ENCODE measurements at regions not wholly inside any gene's neighbourhood (a gene's known extent, or its start where the extent isn't known, plus 50 kb on each side); places are given as distances from the start of the nearest gene placed in this dataset.

DNA sequence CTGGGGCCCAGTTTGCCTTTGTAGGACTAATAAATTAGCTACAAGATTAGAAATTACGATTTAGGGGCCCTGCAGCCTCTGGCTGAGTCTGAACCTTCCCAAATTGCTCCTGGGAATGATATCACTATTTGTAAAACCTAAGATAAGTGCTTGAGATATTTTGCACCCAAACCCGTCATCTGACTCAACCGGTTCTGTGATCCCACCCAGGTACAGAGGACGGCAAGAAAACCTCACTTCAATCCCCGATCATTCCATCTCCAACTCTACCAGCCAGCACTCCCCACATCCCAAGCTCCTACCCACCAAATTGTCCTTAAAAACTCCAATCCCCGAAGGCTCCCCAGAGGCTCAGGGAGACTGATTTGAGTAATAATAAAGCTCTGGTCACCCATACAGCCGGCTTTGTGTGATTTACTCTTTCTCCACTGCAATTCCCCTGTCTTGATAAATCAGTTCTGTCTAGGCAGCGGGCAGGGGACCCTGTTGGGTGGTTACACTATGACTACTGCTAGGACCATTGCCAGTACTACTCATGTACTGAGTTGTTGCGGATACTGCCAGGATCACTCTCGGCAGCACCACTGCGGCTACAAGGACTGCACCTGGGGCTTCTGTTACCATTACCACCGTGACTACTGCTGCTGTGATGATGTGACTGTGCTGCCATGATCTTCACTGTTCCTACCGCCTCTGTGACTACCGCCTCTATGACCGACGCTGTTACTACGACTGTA, 73.1 kb downstream of the IRF8 start:
- H3K4me3 ChIP-seq (replicated peaks; ENCODE audit: insufficient read depth, low read length): no peak overlapping the region
- no peak overlapping the region for H3K27ac ChIP-seq (replicated peaks)

DNA sequence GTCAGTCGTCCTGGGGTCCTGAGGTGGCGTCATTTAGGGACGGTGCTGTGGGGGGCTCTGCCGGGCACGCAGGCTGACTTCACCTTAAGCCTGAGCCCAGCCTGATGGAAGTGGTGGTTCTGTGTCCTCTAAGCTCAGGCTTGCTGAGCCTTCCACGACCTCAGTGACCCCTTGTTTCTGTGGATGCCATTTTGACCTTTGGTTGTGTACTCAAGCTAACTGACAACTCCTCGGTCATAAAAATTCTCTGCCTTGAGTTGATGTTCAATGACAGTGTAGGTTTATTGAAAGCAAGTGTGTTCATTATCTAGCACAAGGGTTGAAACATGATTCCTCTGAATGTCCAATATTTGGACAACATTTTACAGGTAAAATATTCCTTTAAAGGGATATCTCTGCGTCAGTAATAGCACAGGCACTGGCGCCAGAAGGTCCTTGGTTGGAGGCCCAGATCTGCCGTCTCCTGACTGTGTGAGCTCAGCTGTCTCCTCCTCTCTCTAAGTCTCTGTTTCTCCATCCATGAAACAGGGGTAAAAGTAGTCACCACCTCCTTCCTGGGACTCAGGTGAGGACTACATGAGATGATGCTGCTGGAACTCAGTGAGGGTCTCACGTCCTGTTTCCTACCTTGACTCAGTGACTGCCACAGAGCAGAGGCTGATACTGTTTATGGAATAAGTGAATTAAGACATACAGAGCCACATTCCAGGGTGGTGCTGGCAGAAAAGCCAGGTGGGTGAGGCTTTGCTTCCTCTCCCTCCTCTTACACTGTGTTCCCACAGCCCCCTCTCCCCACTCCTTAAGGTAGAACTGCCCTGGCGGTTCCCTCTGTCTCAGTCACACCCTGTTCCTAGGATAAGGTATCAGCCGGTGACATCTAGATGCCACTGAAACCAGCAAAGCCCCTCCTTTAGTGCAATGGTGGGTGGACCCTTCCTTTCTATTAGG, 75.7 kb downstream of the IRF8 start:
- no peak for DNase-seq (ENCODE audit: low read depth in 1 of 2, low spot score in 1 of 2)
- TF ChIP-seq, protein P1, sequence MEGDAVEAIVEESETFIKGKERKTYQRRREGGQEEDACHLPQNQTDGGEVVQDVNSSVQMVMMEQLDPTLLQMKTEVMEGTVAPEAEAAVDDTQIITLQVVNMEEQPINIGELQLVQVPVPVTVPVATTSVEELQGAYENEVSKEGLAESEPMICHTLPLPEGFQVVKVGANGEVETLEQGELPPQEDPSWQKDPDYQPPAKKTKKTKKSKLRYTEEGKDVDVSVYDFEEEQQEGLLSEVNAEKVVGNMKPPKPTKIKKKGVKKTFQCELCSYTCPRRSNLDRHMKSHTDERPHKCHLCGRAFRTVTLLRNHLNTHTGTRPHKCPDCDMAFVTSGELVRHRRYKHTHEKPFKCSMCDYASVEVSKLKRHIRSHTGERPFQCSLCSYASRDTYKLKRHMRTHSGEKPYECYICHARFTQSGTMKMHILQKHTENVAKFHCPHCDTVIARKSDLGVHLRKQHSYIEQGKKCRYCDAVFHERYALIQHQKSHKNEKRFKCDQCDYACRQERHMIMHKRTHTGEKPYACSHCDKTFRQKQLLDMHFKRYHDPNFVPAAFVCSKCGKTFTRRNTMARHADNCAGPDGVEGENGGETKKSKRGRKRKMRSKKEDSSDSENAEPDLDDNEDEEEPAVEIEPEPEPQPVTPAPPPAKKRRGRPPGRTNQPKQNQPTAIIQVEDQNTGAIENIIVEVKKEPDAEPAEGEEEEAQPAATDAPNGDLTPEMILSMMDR (IDR thresholded peaks at IDR 0.05; ENCODE audit: insufficient read depth, low read length): no peak
- TF ChIP-seq POLR2AphosphoS5 (IDR thresholded peaks at IDR 0.05; ENCODE audit: low read depth): no peak
- TF ChIP-seq GABPA (IDR thresholded peaks at IDR 0.05; ENCODE audit: low read depth): no peak
- no peak for TF ChIP-seq SPI1 (IDR thresholded peaks at IDR 0.05; ENCODE audit: borderline replicate concordance, low read depth)
- TF ChIP-seq, protein P2, sequence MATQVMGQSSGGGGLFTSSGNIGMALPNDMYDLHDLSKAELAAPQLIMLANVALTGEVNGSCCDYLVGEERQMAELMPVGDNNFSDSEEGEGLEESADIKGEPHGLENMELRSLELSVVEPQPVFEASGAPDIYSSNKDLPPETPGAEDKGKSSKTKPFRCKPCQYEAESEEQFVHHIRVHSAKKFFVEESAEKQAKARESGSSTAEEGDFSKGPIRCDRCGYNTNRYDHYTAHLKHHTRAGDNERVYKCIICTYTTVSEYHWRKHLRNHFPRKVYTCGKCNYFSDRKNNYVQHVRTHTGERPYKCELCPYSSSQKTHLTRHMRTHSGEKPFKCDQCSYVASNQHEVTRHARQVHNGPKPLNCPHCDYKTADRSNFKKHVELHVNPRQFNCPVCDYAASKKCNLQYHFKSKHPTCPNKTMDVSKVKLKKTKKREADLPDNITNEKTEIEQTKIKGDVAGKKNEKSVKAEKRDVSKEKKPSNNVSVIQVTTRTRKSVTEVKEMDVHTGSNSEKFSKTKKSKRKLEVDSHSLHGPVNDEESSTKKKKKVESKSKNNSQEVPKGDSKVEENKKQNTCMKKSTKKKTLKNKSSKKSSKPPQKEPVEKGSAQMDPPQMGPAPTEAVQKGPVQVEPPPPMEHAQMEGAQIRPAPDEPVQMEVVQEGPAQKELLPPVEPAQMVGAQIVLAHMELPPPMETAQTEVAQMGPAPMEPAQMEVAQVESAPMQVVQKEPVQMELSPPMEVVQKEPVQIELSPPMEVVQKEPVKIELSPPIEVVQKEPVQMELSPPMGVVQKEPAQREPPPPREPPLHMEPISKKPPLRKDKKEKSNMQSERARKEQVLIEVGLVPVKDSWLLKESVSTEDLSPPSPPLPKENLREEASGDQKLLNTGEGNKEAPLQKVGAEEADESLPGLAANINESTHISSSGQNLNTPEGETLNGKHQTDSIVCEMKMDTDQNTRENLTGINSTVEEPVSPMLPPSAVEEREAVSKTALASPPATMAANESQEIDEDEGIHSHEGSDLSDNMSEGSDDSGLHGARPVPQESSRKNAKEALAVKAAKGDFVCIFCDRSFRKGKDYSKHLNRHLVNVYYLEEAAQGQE (IDR thresholded peaks at IDR 0.05; ENCODE audit: insufficient replicate concordance, low read depth): no peak
- no peaks in the 10 kb centered on the region for H3K27me3 ChIP-seq (ENCODE audit: insufficient read depth, poor library complexity, severe bottlenecking)
- H3K4me3 ChIP-seq (replicated peaks; ENCODE audit: insufficient read depth, low read length): no peak overlapping the region
- no peak overlapping the region for H3K27ac ChIP-seq (replicated peaks)

More for the DNA sequence above, 73.1 kb downstream of the IRF8 start:
- DNase-seq (ENCODE audit: low read depth in 1 of 2, low spot score in 1 of 2): no peak
- H3K27me3 ChIP-seq (ENCODE audit: insufficient read depth, poor library complexity, severe bottlenecking): no peaks in the 10 kb centered on the region
- TF ChIP-seq GABPA (IDR thresholded peaks at IDR 0.05; ENCODE audit: low read depth) (no peak), POLR2AphosphoS5 (IDR thresholded peaks at IDR 0.05; ENCODE audit: low read depth) (no peak), SPI1 (IDR thresholded peaks at IDR 0.05; ENCODE audit: borderline replicate concordance, low read depth) (no peak)
- TF ChIP-seq, protein P2 (IDR thresholded peaks at IDR 0.05; ENCODE audit: insufficient replicate concordance, low read depth): no peak
- TF ChIP-seq, protein P1 (IDR thresholded peaks at IDR 0.05; ENCODE audit: insufficient read depth, low read length): no peak

DNA sequence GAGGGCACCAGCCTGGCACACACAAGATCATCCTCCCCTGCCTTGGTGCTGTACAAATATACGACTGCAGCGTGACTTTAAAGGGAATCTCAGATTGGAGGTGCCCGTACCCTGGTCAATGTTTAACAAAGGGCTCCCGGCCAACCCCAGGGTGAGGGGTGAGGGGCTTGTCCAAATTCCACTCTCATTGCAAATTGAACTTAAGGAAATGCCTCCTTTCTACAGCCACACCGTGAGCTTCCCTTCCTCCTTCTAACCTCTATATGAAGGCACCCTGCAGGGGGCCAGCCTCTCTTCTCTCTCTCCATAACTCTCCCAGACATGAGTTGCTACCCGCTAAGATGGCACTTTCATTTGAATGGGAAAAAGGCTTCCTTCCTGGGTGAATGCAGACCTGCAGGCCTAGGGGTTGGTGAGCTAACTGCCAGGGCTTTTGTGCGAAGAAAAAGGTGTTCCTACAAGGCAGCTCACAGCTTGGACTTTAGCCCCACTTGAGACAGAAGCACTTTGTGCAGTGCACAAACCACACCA, 76.6 kb downstream of the IRF8 start:
- TF ChIP-seq POLR2AphosphoS5 (IDR thresholded peaks at IDR 0.05; ENCODE audit: low read depth): no peak
- TF ChIP-seq, protein P1 (IDR thresholded peaks at IDR 0.05; ENCODE audit: insufficient read depth, low read length): no peak
- no peak for TF ChIP-seq SPI1 (IDR thresholded peaks at IDR 0.05; ENCODE audit: borderline replicate concordance, low read depth)
- TF ChIP-seq, protein P2 (IDR thresholded peaks at IDR 0.05; ENCODE audit: insufficient replicate concordance, low read depth): no peak
- no peaks in the 10 kb centered on the region for H3K27me3 ChIP-seq (ENCODE audit: insufficient read depth, poor library complexity, severe bottlenecking)
- no peak overlapping the region for H3K27ac ChIP-seq (replicated peaks)
- no peak for DNase-seq (ENCODE audit: low read depth in 1 of 2, low spot score in 1 of 2)
- no peak overlapping the region for H3K4me3 ChIP-seq (replicated peaks; ENCODE audit: insufficient read depth, low read length)

All from HL-60 (cell line).